NCI-H187 treated with DMSO at 0.1 percent for 48 hours (cell line): ENCODE measurements at regions not wholly inside any gene's neighbourhood (a gene's known extent, or its start where the extent isn't known, plus 50 kb on each side); places are given as distances from the start of the nearest gene placed in this dataset.

Experiments used
- DNase-seq: peaks from one replicate; lab custom pipeline; 2025; lab: John Stamatoyannopoulos, UW

DNA sequence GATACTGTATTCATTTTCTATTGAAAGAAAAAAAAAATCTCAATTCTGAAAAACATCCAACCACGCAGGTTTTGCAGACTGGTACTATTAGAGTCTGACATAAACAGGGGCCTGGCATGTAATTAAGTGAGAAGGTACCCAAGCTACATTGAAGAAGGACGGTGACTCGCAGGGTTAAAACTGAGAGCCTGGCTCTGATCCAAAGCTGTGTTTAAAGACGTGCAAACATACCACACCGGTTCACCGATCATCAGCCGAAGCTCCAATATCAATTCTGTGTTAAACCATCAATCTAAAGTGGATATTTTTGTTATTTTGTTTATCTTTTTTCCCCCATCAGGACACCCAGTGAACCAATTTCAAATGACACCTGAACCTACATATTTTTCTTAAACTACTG lies 108.1 kb upstream of the DIO3 start:
- no peak for DNase-seq

GRCh38 chr14:101454229-101454628 lies 107.1 kb upstream of the DIO3 start:
- DNase-seq = no peak

GRCh38 chr14:101456246-101457175 lies 104.8 kb upstream of the DIO3 start:
- DNase-seq = no peak

DNA sequence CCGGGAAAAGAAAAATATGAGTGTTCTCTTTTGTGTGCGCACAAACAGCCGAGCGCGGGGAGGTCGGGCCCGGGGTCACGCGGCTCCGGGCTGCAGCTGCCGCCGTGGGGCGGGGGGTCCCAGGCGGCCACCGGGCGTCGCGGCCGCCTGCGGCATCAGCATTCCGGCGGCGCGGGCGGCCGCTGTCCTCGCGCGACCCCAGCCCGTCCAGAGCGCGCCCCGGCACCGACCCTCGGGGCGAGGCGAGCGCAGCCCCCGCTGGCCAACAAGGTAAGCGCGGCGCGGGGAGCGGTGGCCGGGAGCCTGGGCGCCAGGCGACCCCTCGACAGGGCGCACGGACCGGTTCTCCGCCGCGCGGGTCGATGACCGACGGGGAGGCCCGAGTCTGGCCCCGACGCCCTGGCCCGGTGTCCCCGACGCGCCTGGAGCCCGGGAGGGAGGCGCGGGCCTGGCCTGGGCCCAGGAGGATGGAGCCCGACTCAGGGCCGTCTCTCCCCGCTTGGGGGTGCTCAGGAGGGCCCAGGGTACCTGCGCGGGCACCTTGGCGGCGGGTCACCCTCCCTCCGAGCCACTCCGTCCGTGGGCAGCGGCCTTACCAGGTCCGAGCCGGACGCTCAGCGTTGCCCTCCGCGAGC lies 103.9 kb upstream of the DIO3 start:
- DNase-seq = no peak

- DNase-seq = no peak
These were observed 103.2 kb upstream of the DIO3 start for GRCh38 chr14:101457936-101458740.

DNA sequence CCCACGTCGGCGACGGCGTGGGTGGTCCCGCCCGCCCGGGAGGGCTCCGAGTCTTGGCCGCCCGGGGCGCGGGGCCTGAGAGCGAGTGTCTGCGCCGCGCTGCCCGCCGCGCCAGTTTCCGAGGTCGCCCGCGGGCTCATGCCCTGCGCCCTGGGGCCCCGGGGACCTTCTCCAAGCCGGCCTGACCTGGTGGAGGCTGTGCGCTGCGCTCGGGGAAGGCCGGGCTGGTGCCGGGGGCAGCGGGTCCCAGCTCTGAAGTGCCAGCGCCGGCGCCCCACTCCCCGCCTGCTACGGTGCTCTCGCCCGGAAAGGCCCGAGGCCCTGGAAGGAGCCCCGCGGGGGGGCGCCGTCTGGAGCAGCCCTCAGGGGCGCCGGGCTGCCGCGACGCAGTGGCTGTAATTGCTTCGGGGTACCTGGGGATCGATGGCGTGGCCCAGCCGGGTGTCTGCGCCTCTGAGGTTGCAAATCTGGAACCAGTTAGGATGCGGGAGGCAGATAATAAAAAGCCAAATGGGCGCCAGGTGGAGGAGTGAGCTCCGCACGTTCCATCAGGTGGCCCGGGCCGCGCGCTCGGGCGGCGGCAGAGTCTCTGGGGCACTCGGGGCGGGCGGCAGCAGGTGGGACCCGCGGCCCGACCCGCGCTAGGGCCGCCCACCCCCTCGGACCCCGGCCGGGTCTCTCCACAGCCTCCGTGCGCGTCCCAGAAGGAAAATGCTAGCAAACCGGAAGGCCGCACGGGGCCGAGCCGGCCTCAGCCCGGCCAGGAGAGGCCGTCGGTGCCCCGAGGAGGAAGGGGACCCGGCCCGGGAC lies 102.3 kb upstream of the DIO3 start:
- DNase-seq = no peak

- no peak for DNase-seq
These were observed 101.8 kb upstream of the DIO3 start for GRCh38 chr14:101459551-101459900.

- DNase-seq = no peak
These were observed 100.8 kb upstream of the DIO3 start for GRCh38 chr14:101460521-101460920.

- DNase-seq = no peak
These were observed 100.1 kb upstream of the DIO3 start for GRCh38 chr14:101460986-101461750.

- DNase-seq = no peak
These were observed 99.4 kb upstream of the DIO3 start for GRCh38 chr14:101461891-101462290.

DNA sequence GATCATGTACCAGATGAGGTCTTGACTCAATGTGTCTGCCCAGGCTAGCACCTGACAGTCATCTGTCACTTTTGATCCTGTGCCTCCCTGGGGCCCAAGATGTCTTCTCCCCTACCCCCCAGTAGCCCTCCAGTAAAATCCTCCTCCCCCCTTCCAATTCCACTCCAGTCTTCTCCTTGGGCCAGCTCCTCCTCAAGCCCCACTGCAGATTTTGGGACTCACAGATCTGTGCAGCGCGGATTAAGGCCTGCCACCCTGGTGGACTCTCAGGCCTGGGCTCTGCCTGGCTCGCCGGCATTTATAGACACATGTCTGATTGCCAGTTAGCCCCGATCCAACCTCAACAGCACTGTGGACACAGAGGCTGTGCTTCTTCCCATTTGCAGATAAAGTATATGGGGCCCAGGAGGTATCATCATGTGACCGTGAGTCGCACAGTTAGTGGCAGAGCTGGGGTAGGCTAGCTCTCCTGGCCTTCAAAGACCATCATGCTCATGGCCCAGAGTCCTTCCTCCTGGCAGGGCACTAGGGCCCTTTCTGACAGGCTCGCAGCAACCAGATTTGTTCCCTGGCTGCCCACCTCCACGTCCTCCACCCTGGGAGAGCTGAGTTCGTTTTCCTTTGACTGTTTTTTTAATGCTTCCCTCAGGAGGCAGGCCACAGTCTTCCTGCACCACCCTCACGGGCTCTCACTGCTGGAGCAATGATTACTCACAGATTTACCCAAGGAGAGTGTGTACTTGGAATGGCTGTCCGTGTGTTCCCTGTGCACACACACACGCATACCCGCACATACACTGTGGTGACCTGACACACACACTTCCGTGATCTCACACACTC lies 98.3 kb upstream of the DIO3 start:
- no peak for DNase-seq

- no peak for DNase-seq
These were observed 97.6 kb upstream of the DIO3 start for GRCh38 chr14:101463566-101464171.

GRCh38 chr14:101464310-101464983 lies 96.8 kb upstream of the DIO3 start:
- DNase-seq = no peak

DNA sequence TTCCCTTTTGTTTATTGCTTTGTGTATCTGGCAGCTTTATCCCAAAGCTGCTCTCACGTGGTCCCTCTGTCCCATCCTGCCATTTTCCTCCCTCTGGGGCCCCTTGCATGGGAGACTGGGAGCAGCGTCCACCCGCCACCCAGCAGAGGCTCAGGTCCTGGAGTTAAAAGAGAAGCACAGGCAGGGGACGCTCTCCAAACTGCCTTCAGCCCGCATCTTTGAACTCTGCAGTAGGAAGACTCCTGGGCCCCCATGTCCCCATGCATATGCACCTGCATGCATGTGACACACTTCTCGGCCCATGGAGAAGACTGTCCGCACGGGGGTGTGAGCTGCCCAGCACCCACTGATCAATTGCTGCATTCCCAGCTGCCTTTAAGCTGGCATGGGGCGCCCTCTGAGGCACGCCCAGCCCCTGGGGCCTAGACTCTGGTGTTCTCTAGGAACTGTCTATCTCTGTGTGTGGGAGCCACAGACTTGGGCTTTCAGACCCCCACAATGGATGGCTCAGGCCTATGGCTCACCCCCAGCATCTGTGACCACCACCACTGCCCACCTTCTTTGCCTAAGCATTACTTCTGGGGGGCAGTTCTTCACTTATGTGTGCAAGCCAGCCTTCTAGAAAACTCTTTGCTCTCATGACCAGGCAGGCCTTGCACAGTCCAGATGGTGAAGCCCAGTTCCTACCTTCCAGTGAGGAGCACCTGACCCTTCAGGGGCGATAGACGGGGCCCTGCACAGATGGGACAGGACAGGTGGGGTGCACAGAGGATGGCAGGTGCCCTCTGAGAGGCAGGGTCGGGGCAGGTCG lies 96.1 kb upstream of the DIO3 start:
- no peak for DNase-seq

- DNase-seq = no peak
These were observed 95.4 kb upstream of the DIO3 start for GRCh38 chr14:101465795-101466448.

- no peak for DNase-seq
These were observed 94.7 kb upstream of the DIO3 start for GRCh38 chr14:101466456-101467180.
